ENCODE measurements at regions not wholly inside any gene's neighbourhood (a gene's known extent, or its start where the extent isn't known, plus 50 kb on each side); places are given as distances from the start of the nearest gene placed in this dataset.
"Not testable (repeated sequence)": the region's sequence is repeated elsewhere in the genome, so short reads cannot be mapped to it uniquely, and the experiment has no call there.

GRCh38 chrX:116863029-116863428, 400.3 kb upstream of the CT83 start:
- no peak for DNase-seq

GRCh38 chrX:116862340-116862739, 399.6 kb upstream of the CT83 start:
- DNase-seq, result no peak

GRCh38 chrX:116841290-116841689, 378.5 kb upstream of the CT83 start:
- no peak for DNase-seq

- DNase-seq, result no peak
Measured at GRCh38 chrX:116827063-116827462, 364.3 kb upstream of the CT83 start.

GRCh38 chrX:116824785-116825184, 362.0 kb upstream of the CT83 start:
- no peak for DNase-seq

- no peak for DNase-seq
Measured at GRCh38 chrX:116823677-116824076, 360.9 kb upstream of the CT83 start.

- no peak for DNase-seq
Measured at GRCh38 chrX:116806288-116806802, 343.6 kb upstream of the CT83 start.

GRCh38 chrX:116801943-116802342, 339.2 kb upstream of the CT83 start:
- DNase-seq, result no peak

- no peak for DNase-seq
Measured at GRCh38 chrX:116781926-116782325, 319.1 kb upstream of the CT83 start.

GRCh38 chrX:116757491-116757890, 294.7 kb upstream of the CT83 start:
- DNase-seq, result no peak

GRCh38 chrX:116756958-116757357, 294.2 kb upstream of the CT83 start:
- DNase-seq, result no peak

GRCh38 chrX:116749943-116750342, 287.2 kb upstream of the CT83 start:
- DNase-seq, result no peak

- DNase-seq, result no peak
Measured at GRCh38 chrX:116732214-116732613, 269.4 kb upstream of the CT83 start.

- DNase-seq, result no peak
Measured at GRCh38 chrX:116726806-116727205, 264.0 kb upstream of the CT83 start.

GRCh38 chrX:116694046-116694445, 231.3 kb upstream of the CT83 start:
- DNase-seq, result no peak

- DNase-seq, result not testable (repeated sequence)
Measured at GRCh38 chrX:116679544-116679943, 216.8 kb upstream of the CT83 start.

- DNase-seq, result peak; percentile 18
Measured at GRCh38 chrX:116667346-116668134, 204.8 kb upstream of the CT83 start.

- DNase-seq, result no peak
Measured at GRCh38 chrX:116657071-116657470, 194.3 kb upstream of the CT83 start.

- DNase-seq, result no peak
Measured at GRCh38 chrX:116628464-116628863, 165.7 kb upstream of the CT83 start.

- no peak for DNase-seq
Measured at GRCh38 chrX:116618546-116618945, 155.8 kb upstream of the CT83 start.

- DNase-seq, result no peak
Measured at GRCh38 chrX:116607776-116608175, 145.0 kb upstream of the CT83 start.

GRCh38 chrX:116605576-116605975, 142.8 kb upstream of the CT83 start:
- DNase-seq, result no peak

GRCh38 chrX:116596010-116596409, 133.2 kb upstream of the CT83 start:
- no peak for DNase-seq

Data from left hindlimb (tissue), 1 donor.